C4-2B (cell line): ENCODE measurements at regions not wholly inside any gene's neighbourhood (a gene's known extent, or its start where the extent isn't known, plus 50 kb on each side); places are given as distances from the start of the nearest gene placed in this dataset.

Experiments used
- H3K27ac ChIP-seq: fragments of 450-650 bp; 2 replicates; pipeline ENCODE4 v1.5.1; 2017
- ZFX ChIP-seq: fragments of 450-650 bp; IDR thresholded peaks from 2 replicates; pipeline ENCODE4 v1.6.1; 2017
- TF ChIP-seq, protein P1 (sequence below): fragments of 450-650 bp; conservative IDR thresholded peaks from 2 replicates; pipeline ENCODE4 v1.5.1; 2017; ENCODE audit warnings: mild to moderate bottlenecking

DNA sequence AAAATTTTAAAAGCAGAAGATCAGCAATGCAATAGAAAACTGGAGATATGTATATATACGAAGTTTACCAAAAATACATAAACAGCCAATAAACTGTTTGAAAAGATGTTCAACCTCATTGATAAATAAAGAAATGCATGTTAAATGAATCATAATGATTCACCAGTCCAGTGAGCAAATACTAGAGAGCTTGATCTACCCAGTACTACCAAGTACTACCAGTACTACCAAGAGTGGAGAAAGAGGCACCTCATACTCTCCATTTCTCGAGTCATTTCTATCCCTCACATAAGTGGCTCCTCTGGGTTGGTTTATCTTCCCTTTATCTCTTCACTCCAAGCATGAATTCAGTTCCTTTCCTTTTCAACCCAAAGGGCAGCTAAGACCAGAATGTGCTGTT is 138.9 kb downstream of the MREG start:
- TF ChIP-seq, protein P1, sequence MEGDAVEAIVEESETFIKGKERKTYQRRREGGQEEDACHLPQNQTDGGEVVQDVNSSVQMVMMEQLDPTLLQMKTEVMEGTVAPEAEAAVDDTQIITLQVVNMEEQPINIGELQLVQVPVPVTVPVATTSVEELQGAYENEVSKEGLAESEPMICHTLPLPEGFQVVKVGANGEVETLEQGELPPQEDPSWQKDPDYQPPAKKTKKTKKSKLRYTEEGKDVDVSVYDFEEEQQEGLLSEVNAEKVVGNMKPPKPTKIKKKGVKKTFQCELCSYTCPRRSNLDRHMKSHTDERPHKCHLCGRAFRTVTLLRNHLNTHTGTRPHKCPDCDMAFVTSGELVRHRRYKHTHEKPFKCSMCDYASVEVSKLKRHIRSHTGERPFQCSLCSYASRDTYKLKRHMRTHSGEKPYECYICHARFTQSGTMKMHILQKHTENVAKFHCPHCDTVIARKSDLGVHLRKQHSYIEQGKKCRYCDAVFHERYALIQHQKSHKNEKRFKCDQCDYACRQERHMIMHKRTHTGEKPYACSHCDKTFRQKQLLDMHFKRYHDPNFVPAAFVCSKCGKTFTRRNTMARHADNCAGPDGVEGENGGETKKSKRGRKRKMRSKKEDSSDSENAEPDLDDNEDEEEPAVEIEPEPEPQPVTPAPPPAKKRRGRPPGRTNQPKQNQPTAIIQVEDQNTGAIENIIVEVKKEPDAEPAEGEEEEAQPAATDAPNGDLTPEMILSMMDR, result no peak
- no peak for TF ChIP-seq ZFX
- no peak overlapping the region for H3K27ac ChIP-seq

DNA sequence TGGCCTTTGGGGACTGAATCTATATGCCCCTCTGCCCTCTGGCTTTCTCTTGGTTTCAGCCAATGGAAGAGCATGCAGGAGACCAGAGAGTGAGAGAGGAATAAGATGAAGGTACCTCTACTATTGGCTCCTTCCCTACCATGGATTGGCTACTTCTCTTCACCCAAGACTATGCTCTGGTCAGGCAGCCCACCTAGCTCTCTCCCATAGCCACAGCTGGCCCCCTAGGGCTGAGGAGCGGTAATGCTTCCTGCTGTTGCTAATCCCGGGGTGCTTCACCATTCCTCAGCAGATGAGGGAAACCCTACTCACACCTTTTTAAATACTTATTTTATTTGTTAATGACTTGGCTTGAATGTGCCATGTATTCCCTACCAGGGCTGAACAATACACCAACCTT is 142.4 kb downstream of the MREG start:
- TF ChIP-seq, protein P1, result peak; percentile 36
- TF ChIP-seq ZFX, result no peak
- H3K27ac ChIP-seq, result no peak overlapping the region

DNA sequence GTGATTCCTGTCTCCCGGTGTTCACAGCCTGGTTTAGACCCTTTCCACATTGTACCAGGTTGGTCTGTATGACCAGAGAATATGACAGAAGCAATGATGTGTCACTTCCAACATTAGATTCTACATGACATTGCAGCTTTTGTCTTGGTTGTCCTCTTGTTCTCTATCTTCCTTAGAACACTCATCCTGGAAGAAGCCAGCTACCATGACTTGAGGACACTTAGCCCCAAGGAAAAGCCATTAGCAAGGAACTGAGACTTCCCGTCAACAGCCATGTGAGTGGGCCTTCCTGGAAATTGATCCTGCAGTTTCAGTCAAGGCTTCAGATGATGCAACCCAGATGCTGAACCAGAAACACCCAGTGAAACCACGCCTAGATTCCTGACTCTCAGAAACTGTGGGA is 143.3 kb downstream of the MREG start:
- H3K27ac ChIP-seq, result no peak overlapping the region
- TF ChIP-seq ZFX, result no peak
- TF ChIP-seq, protein P1, result no peak

DNA sequence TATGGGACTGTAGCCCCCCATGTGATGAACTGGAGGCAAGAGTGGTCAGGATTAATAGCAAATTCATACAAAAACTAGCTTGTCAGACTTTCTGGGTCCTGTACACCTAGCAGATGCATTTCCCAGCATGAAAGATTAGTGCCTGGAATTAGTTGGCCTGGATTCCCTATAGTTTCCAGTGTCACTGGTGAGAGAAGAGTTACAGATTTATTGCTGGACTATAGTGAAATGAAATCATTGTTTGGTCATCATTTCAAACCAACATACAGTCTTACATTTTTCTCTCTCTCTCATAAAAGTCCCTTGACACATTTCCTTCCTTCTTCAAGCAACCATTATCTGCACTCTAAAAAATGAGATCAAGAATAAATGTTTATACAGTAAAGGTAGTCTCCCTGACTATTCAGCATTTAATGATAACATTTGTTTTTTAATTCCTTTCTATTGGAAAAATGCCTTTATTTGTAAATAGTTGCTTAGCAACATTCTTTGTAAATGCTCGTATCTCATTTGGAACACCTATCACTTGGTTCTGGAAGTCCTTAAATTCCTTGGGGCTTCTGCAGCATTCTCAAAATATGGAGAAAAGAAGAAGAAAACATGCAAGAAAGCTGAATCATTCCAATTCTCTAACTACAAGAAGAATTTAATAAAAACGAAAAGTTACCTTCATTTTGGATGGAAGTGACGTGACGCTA is 144.4 kb downstream of the MREG start:
- TF ChIP-seq, protein P1, result no peak
- TF ChIP-seq ZFX, result no peak

DNA sequence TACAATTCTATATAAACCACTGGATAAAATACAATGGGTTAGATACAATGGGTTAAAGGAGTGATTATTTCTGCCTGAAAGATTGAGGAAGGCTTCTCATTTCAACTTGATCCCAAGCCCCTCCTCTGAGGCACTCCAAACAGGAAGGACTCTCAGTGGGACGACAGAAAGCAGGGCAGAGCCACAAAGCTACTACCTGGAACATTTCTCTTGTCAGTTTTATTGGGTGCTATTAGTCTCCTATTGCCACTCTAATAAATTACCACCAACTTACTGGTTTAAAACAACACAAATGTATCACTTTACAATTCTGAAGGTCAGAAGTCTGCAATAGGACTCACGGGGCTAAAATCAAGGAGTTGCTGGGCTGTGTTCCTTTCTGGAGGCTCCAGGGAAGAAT is 146.7 kb downstream of the MREG start:
- H3K27ac ChIP-seq, result no peak overlapping the region
- TF ChIP-seq ZFX, result no peak
- TF ChIP-seq, protein P1, result no peak

More for the DNA sequence above, 144.4 kb downstream of the MREG start:
- H3K27ac ChIP-seq, result no peak overlapping the region

DNA sequence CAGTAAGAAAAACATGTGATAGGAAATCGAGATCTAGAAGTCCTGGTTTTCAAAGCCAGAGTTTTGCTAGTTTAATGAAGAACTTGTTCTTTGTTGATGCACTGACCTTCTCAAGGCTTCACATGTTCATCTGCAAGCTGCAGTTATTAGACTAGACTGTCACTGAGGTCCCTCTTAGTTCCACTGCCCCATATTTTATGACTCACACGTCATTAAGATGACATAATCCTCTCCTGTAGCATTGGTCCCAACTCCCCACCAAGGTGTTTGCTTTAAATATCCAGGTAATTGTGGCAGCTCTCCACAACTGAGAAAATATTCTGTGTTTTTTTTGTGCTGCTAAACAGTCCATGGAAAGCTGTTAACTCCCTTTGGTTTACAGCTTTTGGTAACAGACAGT is 149.7 kb downstream of the MREG start:
- TF ChIP-seq, protein P1, result no peak
- TF ChIP-seq ZFX, result no peak

DNA sequence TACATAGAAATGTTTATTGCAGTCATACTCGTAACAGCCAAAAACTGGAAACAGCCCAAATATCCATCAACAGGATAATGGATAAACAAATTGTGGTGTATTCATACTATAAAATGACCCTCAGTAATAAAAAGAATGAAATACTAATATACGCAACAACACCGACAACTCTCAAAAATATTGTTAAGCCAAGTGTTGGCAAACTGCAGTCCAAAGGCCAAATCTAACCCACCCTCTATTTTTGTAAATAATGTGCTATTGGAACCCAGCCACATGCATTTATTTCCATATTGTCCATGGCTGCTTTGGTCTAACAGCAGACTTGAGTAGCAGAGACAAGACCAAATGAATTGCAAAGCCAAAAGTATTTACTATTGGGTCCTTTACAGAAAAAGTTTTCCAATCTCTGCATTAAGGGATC is 151.0 kb downstream of the MREG start:
- no peak overlapping the region for H3K27ac ChIP-seq
- TF ChIP-seq ZFX, result no peak
- TF ChIP-seq, protein P1, result no peak

More for the DNA sequence above, 149.7 kb downstream of the MREG start:
- no peak overlapping the region for H3K27ac ChIP-seq
